Activated B cell treated with CpG ODN at 0.5 μM for 24 hours (primary cell): ENCODE measurements at regions not wholly inside any gene's neighbourhood (a gene's known extent, or its start where the extent isn't known, plus 50 kb on each side); places are given as distances from the start of the nearest gene placed in this dataset.

Source experiments
- ATAC-seq: fragments of 200-7000 bp; cut with Tn5 transposase; one replicate; pipeline ENCODE4 v1.10.0; 2021; ENCODE audit warnings: low read depth, mild to moderate bottlenecking, moderate library complexity
- CTCF ChIA-PET: fragments of 350-600 bp; sonication (Branson Sonifier 250); formaldehyde crosslinking; loops from one replicate; lab custom pipeline; 2021; ENCODE audit warnings: antibody characterized with exemption; lab: Charles Lee
- POLR2A ChIA-PET: fragments of 350-600 bp; sonication (Branson Sonifier 250); formaldehyde crosslinking; loops from one replicate; lab custom pipeline; 2021; ENCODE audit warnings: antibody characterized with exemption; lab: Charles Lee
- DNase-seq: peaks from one replicate; pipeline ENCODE4 v3.0.0; 2022
- H3K27ac Mint-ChIP-seq: one replicate; pipeline ENCODE4 v1.8.0; 2020; ENCODE audit warnings: mixed read lengths
- H3K27me3 Mint-ChIP-seq: one replicate; pipeline ENCODE4 v1.8.0; 2021; ENCODE audit warnings: mixed read lengths
- H3K36me3 Mint-ChIP-seq: one replicate; pipeline ENCODE4 v1.8.0; 2021; ENCODE audit warnings: low read depth, mixed read lengths
- H3K4me1 Mint-ChIP-seq: one replicate; pipeline ENCODE4 v1.8.0; 2021; ENCODE audit warnings: mixed read lengths
- H3K4me3 Mint-ChIP-seq: one replicate; pipeline ENCODE4 v1.8.0; 2020; ENCODE audit warnings: mild to moderate bottlenecking, mixed read lengths
- H3K9me3 Mint-ChIP-seq: one replicate; pipeline ENCODE4 v1.8.0; 2020; ENCODE audit warnings: mixed read lengths
- CTCF ChIP-seq: fragments of 200-600 bp; IDR thresholded peaks from one replicate; pipeline ENCODE4 v1.8.0; 2022; ENCODE audit warnings: antibody characterized with exemption, mild to moderate bottlenecking
- intact Hi-C: fragments of 100-400 bp; cut with micrococcal nuclease; formaldehyde crosslinking; loops from one replicate; pipeline ENCODE4 v1.15.1; 2024

GRCh38 chr4:149247164-149247563 is 568.5 kb downstream of the IQCM start:
- H3K27me3 Mint-ChIP-seq = no peaks in the 10 kb centered on the region
- H3K36me3 Mint-ChIP-seq = no peaks in the 10 kb centered on the region
- no peaks in the 10 kb centered on the region for H3K9me3 Mint-ChIP-seq
- no peak overlapping the region for H3K27ac Mint-ChIP-seq
- CTCF ChIA-PET = no interaction called here
- intact Hi-C loops = no loop called here
- POLR2A ChIA-PET = no interaction called here
- DNase-seq = no peak
- H3K4me1 Mint-ChIP-seq = no peaks in the 10 kb centered on the region
- no peak overlapping the region for H3K4me3 Mint-ChIP-seq
- no peak for TF ChIP-seq CTCF
- no peak for ATAC-seq

GRCh38 chr4:149245333-149245732 is 570.3 kb downstream of the IQCM start:
- CTCF ChIA-PET = no interaction called here
- H3K27ac Mint-ChIP-seq = no peak overlapping the region
- no peaks in the 10 kb centered on the region for H3K9me3 Mint-ChIP-seq
- DNase-seq (no peak), ATAC-seq (no peak)
- intact Hi-C loops = no loop called here
- no peak overlapping the region for H3K4me3 Mint-ChIP-seq
- H3K27me3 Mint-ChIP-seq = no peaks in the 10 kb centered on the region
- no peak for TF ChIP-seq CTCF
- H3K4me1 Mint-ChIP-seq = no peaks in the 10 kb centered on the region
- POLR2A ChIA-PET = no interaction called here
- H3K36me3 Mint-ChIP-seq = no peaks in the 10 kb centered on the region

- Mint-ChIP-seq H3K27me3 (no peaks in the 10 kb centered on the region), H3K27ac (no peak overlapping the region), H3K4me1 (no peaks in the 10 kb centered on the region), H3K9me3 (no peaks in the 10 kb centered on the region), H3K36me3 (no peaks in the 10 kb centered on the region), H3K4me3 (no peak overlapping the region)
- intact Hi-C loops = no loop called here
- ATAC-seq = no peak
- no peak for TF ChIP-seq CTCF
- POLR2A ChIA-PET = no interaction called here
- no peak for DNase-seq
- CTCF ChIA-PET = no interaction called here
These were observed 577.5 kb downstream of the IQCM start for GRCh38 chr4:149238097-149238496.

- no peak overlapping the region for H3K27ac Mint-ChIP-seq
- no peaks in the 10 kb centered on the region for H3K9me3 Mint-ChIP-seq
- no peaks in the 10 kb centered on the region for H3K4me1 Mint-ChIP-seq
- no peaks in the 10 kb centered on the region for H3K36me3 Mint-ChIP-seq
- ChIA-PET POLR2A (no interaction called here), CTCF (no interaction called here)
- no peak overlapping the region for H3K4me3 Mint-ChIP-seq
- H3K27me3 Mint-ChIP-seq = no peaks in the 10 kb centered on the region
- no peak for TF ChIP-seq CTCF
- ATAC-seq (no peak), DNase-seq (no peak)
- intact Hi-C loops = no loop called here
These were observed 580.8 kb downstream of the IQCM start for GRCh38 chr4:149234798-149235197.

GRCh38 chr4:149223659-149224058 is 592.0 kb downstream of the IQCM start:
- Mint-ChIP-seq H3K27ac (no peak overlapping the region), H3K27me3 (no peaks in the 10 kb centered on the region), H3K4me3 (no peak overlapping the region), H3K9me3 (peaks cover 29% of the 10 kb centered on the region), H3K36me3 (no peaks in the 10 kb centered on the region), H3K4me1 (no peaks in the 10 kb centered on the region)
- no peak for TF ChIP-seq CTCF
- POLR2A ChIA-PET = no interaction called here
- DNase-seq (no peak), ATAC-seq (no peak)
- CTCF ChIA-PET = no interaction called here
- intact Hi-C loops = no loop called here
